HG02642 (cell line): ENCODE measurements at regions not wholly inside any gene's neighbourhood (a gene's known extent, or its start where the extent isn't known, plus 50 kb on each side); places are given as distances from the start of the nearest gene placed in this dataset.

Source experiments
- ATAC-seq: cut with Tn5 transposase; IDR thresholded peaks from one replicate; pipeline ENCODE4 v1.9.1; 2021; ENCODE audit warnings: mild to moderate bottlenecking; ENCODE audit not compliant: unreplicated experiment, poor library complexity

GRCh38 chr12:98439471-98439951, 75.9 kb upstream of the TMPO start:
- ATAC-seq = no peak

- no peak for ATAC-seq
Observed at GRCh38 chr12:98439981-98440581, 75.3 kb upstream of the TMPO start.

GRCh38 chr12:98446060-98446459, 69.3 kb upstream of the TMPO start:
- ATAC-seq = no peak

GRCh38 chr12:98446682-98447081, 68.7 kb upstream of the TMPO start:
- no peak for ATAC-seq

- ATAC-seq = no peak
Observed at GRCh38 chr12:98449584-98449983, 65.8 kb upstream of the TMPO start.

- ATAC-seq = no peak
Observed at GRCh38 chr12:98453070-98453469, 62.3 kb upstream of the TMPO start.

GRCh38 chr12:98453492-98453891, 61.9 kb upstream of the TMPO start:
- no peak for ATAC-seq

- no peak for ATAC-seq
Observed at GRCh38 chr12:98456041-98456440, 59.3 kb upstream of the TMPO start.

- no peak for ATAC-seq
Observed at GRCh38 chr12:98456576-98457573, 58.5 kb upstream of the TMPO start.

GRCh38 chr12:98464190-98464589, 51.2 kb upstream of the TMPO start:
- ATAC-seq = no peak

GRCh38 chr12:98465505-98465904, 49.9 kb upstream of the TMPO start:
- ATAC-seq = no peak
